Transverse colon (tissue), 4 donors: ENCODE measurements at regions not wholly inside any gene's neighbourhood (a gene's known extent, or its start where the extent isn't known, plus 50 kb on each side); places are given as distances from the start of the nearest gene placed in this dataset.

Source experiments
- DNase-seq: peaks from one replicate; pipeline ENCODE4 v3.0.0-alpha.2; 2019
- H3K27ac ChIP-seq, 4 donors: fragments of 200-600 bp; sonication (generic); 2 replicates each; pipeline ENCODE4 v1.5.1; 2016 to 2018; ENCODE audit warnings: inconsistent platforms in 4 of 4
- H3K27me3 ChIP-seq: fragments of 200-600 bp; sonication (generic); 2 replicates; pipeline ENCODE4 v1.5.1; 2017; ENCODE audit warnings: inconsistent platforms
- H3K36me3 ChIP-seq, 4 donors: fragments of 200-600 bp; sonication (generic); 2 replicates each; pipeline ENCODE4 v1.5.1; 2017 to 2019; ENCODE audit warnings: inconsistent platforms in 4 of 4
- H3K4me1 ChIP-seq, 4 donors: fragments of 200-600 bp; sonication (generic); 2 replicates each; pipeline ENCODE4 v1.5.1; 2017 to 2020; ENCODE audit warnings: inconsistent platforms in 4 of 4
- H3K4me3 ChIP-seq, 4 donors: fragments of 200-600 bp; sonication (generic); 1 replicate in 1 of 4; 2 replicates in 3 of 4; pipeline versions ENCODE4 v1.5.1 to v1.6.1; 2017 to 2019; ENCODE audit warnings: inconsistent platforms in 4 of 4
- H3K9me3 ChIP-seq, 2 donors: fragments of 200-600 bp; sonication (generic); 2 replicates each; pipeline ENCODE4 v1.5.1; 2017 to 2019; ENCODE audit warnings: inconsistent platforms in 2 of 2
- EP300 ChIP-seq: sonication (generic); formaldehyde crosslinking; IDR thresholded peaks from one replicate; pipeline ENCODE4 v1.6.1; 2017; ENCODE audit warnings: antibody characterized with exemption, low read depth
- POLR2A ChIP-seq: fragments of 450-650 bp; IDR thresholded peaks from one replicate; pipeline ENCODE4 v1.6.1; 2016; ENCODE audit warnings: antibody characterized with exemption, mild to moderate bottlenecking, moderate library complexity
- POLR2AphosphoS5 ChIP-seq, 3 donors: sonication (generic); formaldehyde crosslinking; IDR thresholded peaks; one replicate each; pipeline ENCODE4 v1.6.1; 2016; ENCODE audit warnings: antibody characterized with exemption in 3 of 3
- WGBS, 2 donors: methylation state at CpG; one replicate each; pipeline ENCODE4 v1.1.5; 2018; ENCODE audit warnings: low coverage in 1 of 2; 5-methylcytosine and 5-hydroxymethylcytosine counted together
- in situ Hi-C, 4 donors: fragments of 200-750 bp; cut with MboI; loops; one replicate each; pipeline versions ENCODE4 v1.15.0 to v1.15.1; 2017; ENCODE audit warnings: low sequenced_read_pairs in 3 of 4, low pct_ligation_motif_present in 1 of 4, low pct_unique_long_range_greater_than_20kb in 1 of 4
- intact Hi-C: fragments of 100-400 bp; cut with DNase I; formaldehyde crosslinking; loops from one replicate; pipeline ENCODE4 v1.15.1; 2023; ENCODE audit warnings: low total_unique reads
- TF ChIP-seq, protein P1 (sequence below), 5 experiments: fragments of 200-600 bp in 3 of 5; fragments of 450-650 bp in 2 of 5; sonication (generic) in 3 of 5; IDR thresholded peaks; 1 replicate in 2 of 5; 2 replicates in 3 of 5; pipeline ENCODE4 v1.5.1; 2016 to 2017; ENCODE audit warnings: antibody characterized with exemption in 5 of 5, inconsistent platforms in 3 of 5, mild to moderate bottlenecking in 2 of 5, moderate library complexity in 1 of 5

DNA sequence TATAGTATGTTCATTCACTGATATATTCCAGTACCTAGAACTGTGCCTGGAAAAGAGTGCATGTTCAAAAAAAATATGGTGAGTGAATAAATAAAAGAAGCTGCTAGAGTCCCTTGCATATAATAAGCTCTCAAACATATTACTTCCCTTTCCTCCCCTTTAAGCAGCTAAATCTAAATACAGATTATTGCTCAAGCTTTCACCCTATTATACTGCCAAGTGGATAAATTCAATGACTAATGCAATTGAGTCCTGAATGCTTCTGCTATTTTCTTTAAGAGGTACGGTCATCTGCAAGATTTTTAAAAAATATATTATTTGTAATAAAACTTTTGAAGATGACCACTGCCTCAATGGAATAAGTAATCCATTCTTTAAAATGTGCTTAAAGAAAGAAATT lies 248.4 kb downstream of the PLK2 start:
- Histone ChIP-seq H3K9me3 (no peaks in the 10 kb centered on the region), H3K36me3 (no peaks in the 10 kb centered on the region), H3K4me1 (no peaks in the 10 kb centered on the region), H3K27ac (no peak overlapping the region), H3K4me3 (no peak overlapping the region), H3K27me3 (no peaks in the 10 kb centered on the region)
- intact Hi-C loops (no loop called here), in situ Hi-C loops (no loop called here)
- no peak for TF ChIP-seq EP300
- TF ChIP-seq, protein P1, sequence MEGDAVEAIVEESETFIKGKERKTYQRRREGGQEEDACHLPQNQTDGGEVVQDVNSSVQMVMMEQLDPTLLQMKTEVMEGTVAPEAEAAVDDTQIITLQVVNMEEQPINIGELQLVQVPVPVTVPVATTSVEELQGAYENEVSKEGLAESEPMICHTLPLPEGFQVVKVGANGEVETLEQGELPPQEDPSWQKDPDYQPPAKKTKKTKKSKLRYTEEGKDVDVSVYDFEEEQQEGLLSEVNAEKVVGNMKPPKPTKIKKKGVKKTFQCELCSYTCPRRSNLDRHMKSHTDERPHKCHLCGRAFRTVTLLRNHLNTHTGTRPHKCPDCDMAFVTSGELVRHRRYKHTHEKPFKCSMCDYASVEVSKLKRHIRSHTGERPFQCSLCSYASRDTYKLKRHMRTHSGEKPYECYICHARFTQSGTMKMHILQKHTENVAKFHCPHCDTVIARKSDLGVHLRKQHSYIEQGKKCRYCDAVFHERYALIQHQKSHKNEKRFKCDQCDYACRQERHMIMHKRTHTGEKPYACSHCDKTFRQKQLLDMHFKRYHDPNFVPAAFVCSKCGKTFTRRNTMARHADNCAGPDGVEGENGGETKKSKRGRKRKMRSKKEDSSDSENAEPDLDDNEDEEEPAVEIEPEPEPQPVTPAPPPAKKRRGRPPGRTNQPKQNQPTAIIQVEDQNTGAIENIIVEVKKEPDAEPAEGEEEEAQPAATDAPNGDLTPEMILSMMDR (IDR thresholded peaks at IDR 0.05): no peak
- no peak for TF ChIP-seq POLR2A
- TF ChIP-seq POLR2AphosphoS5 (IDR thresholded peaks at IDR 0.05): no peak
- no peak for DNase-seq
- 77 to 100% methylated on average over 1 of the region's 1 CpG for WGBS, 2 donors

DNA sequence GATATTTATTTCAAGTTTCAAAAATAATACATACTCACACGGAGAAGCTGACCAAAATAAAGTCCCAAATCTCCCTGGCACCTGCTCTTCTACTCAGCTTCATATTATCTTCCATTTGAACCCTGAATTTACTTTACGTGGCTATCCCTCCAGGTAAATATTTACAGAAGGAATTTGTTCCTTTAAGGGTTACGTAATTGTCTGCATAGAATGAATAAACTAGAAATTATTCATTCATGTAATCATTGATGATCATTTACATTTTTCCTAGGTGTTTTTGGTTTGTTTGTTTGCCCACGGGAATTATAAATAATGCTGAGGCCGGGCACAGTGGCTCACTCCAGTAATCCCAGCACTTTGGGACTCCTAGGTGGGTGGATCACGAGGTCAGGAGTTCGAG lies 251.2 kb downstream of the PLK2 start:
- intact Hi-C loops: no loop called here
- H3K4me3 ChIP-seq: no peak overlapping the region
- H3K4me1 ChIP-seq: no peaks in the 10 kb centered on the region
- TF ChIP-seq, protein P1 (IDR thresholded peaks at IDR 0.05): no peak
- no peak for TF ChIP-seq POLR2AphosphoS5 (IDR thresholded peaks at IDR 0.05)
- no peak for TF ChIP-seq POLR2A
- TF ChIP-seq EP300: no peak
- H3K27me3 ChIP-seq: no peaks in the 10 kb centered on the region
- no peaks in the 10 kb centered on the region for H3K36me3 ChIP-seq
- WGBS, 2 donors: 50 to 53% methylated on average over 7 of the region's 7 CpGs
- DNase-seq: no peak
- H3K27ac ChIP-seq: no peak overlapping the region
- no peaks in the 10 kb centered on the region for H3K9me3 ChIP-seq
- in situ Hi-C loops: no loop called here

DNA sequence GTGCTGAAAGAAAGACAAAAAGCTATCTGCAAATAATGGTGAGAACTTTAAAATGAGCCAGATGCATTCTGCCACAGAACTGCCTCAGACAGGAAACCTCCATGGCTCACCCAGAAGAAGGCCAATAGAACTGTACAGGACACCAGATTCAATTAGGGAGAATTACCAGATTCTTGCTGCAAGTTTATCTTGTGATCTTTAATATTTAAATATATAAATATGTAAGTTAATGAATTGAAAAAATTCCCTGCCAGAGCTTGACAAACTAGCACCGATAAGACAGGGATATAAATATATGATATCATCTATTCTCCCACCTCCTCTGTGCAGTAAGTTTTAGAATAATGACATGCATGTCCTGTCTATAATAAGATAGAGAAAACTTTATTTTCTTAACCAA lies 252.8 kb downstream of the PLK2 start:
- in situ Hi-C loops (no loop called here), intact Hi-C loops (no loop called here)
- H3K27me3 ChIP-seq: no peaks in the 10 kb centered on the region
- H3K27ac ChIP-seq: no peak overlapping the region
- DNase-seq: no peak
- WGBS, 2 donors: 53 to 64% methylated on average over 1 of the region's 1 CpG
- H3K36me3 ChIP-seq: no peaks in the 10 kb centered on the region
- no peaks in the 10 kb centered on the region for H3K9me3 ChIP-seq
- no peak overlapping the region for H3K4me3 ChIP-seq
- no peak for TF ChIP-seq POLR2A
- TF ChIP-seq, protein P1 (IDR thresholded peaks at IDR 0.05): no peak
- TF ChIP-seq EP300: no peak
- no peak for TF ChIP-seq POLR2AphosphoS5 (IDR thresholded peaks at IDR 0.05)
- no peaks in the 10 kb centered on the region for H3K4me1 ChIP-seq

DNA sequence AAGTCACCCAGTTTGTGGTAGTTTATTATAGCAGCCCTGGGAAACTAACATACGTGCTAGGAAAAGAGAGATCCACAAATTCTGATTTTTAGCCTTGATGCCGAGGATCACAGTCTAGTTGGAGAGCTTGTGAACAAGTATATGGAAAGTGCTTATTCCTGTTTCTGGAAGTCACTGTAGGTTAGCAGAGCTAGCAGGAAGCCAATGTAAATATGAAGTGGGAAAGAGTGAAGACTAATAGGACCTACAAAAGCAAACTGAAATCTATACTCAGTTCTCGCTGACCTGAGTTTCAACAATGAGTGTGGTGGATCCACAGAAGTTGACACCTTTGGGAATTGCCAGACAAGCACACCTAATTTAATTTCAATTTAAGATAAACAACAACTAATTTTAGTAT lies 254.9 kb downstream of the PLK2 start:
- WGBS, 2 donors: 89 to 93% methylated on average over 2 to 3 of the region's 3 CpGs
- in situ Hi-C loops (no loop called here), intact Hi-C loops (no loop called here)
- no peak for DNase-seq
- no peaks in the 10 kb centered on the region for H3K4me1 ChIP-seq
- H3K27ac ChIP-seq: no peak overlapping the region
- H3K36me3 ChIP-seq: no peaks in the 10 kb centered on the region
- TF ChIP-seq POLR2AphosphoS5 (IDR thresholded peaks at IDR 0.05): no peak
- TF ChIP-seq, protein P1 (IDR thresholded peaks at IDR 0.05): no peak
- no peak for TF ChIP-seq EP300
- no peak for TF ChIP-seq POLR2A
- H3K4me3 ChIP-seq: no peak overlapping the region
- H3K9me3 ChIP-seq: no peaks in the 10 kb centered on the region
- H3K27me3 ChIP-seq: no peaks in the 10 kb centered on the region
